BE2C (cell line): ENCODE measurements at regions not wholly inside any gene's neighbourhood (a gene's known extent, or its start where the extent isn't known, plus 50 kb on each side); places are given as distances from the start of the nearest gene placed in this dataset.

ENCODE experiments used
- DNase-seq: peaks from one replicate; pipeline ENCODE4 v3.0.0-alpha.2; 2020
- H3K27me3 ChIP-seq: fragments of 250-450 bp; sonication (Bioruptor Pico); 2 replicates; pipeline ENCODE4 v1.5.1; 2020; ENCODE audit warnings: mild to moderate bottlenecking
- H3K36me3 ChIP-seq: fragments of 250-450 bp; sonication (Bioruptor Pico); 2 replicates; pipeline ENCODE4 v1.5.1; 2020; ENCODE audit warnings: mild to moderate bottlenecking
- H3K4me1 ChIP-seq: fragments of 250-450 bp; sonication (Bioruptor Pico); 2 replicates; pipeline ENCODE4 v1.5.1; 2020
- H3K4me3 ChIP-seq: 2 replicates; pipeline ENCODE4 v1.5.1; 2011; ENCODE audit warnings: low read depth, low read length
- H3K9me3 ChIP-seq: fragments of 250-450 bp; sonication (Bioruptor Pico); 2 replicates; pipeline ENCODE4 v1.5.1; 2020
- TF ChIP-seq, protein P1 (sequence below): IDR thresholded peaks from 2 replicates; pipeline ENCODE4 v1.5.1; 2012; ENCODE audit warnings: mild to moderate bottlenecking, low read depth, low read length

DNA sequence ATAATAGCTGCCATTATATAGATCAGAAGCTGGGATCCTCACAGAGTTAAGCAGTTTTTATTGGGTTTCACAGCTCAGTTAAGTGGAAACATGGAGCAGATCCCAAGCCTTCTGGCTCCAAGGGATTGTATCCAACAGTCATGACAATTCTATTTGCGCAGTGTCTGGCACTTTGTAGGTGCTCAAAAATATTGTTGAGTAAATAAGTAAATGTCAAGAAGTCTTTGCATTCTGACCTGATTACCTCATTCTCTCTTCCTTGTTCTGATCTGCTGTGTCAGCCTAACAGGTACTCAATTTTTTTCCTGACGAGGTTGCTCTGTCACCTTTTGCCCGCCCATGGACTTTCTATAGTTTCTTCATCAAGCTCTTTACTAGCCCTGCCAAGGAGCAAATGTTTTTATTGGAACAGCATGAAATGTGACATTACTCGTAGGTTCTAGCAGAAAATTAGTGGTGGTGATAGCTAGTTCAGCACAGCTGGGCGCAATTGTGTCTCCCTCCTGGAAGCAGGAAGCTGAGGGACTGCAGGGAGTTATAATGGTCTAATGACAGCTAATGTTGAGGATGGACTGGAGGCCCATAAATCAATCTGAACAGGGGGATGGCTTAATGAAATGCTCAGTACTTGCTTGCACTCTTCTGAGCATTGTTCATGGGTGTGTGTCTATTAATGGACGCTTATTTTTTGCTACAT, 680.2 kb downstream of the CCSER2 start:
- H3K27me3 ChIP-seq: no peaks in the 10 kb centered on the region; the same call in 1 of the 2 replicates
- no peaks in the 10 kb centered on the region for H3K36me3 ChIP-seq
- H3K4me3 ChIP-seq: no peak overlapping the region
- H3K4me1 ChIP-seq: no peaks in the 10 kb centered on the region
- TF ChIP-seq, protein P1, sequence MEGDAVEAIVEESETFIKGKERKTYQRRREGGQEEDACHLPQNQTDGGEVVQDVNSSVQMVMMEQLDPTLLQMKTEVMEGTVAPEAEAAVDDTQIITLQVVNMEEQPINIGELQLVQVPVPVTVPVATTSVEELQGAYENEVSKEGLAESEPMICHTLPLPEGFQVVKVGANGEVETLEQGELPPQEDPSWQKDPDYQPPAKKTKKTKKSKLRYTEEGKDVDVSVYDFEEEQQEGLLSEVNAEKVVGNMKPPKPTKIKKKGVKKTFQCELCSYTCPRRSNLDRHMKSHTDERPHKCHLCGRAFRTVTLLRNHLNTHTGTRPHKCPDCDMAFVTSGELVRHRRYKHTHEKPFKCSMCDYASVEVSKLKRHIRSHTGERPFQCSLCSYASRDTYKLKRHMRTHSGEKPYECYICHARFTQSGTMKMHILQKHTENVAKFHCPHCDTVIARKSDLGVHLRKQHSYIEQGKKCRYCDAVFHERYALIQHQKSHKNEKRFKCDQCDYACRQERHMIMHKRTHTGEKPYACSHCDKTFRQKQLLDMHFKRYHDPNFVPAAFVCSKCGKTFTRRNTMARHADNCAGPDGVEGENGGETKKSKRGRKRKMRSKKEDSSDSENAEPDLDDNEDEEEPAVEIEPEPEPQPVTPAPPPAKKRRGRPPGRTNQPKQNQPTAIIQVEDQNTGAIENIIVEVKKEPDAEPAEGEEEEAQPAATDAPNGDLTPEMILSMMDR: no peak
- no peaks in the 10 kb centered on the region for H3K9me3 ChIP-seq
- DNase-seq: no peak

DNA sequence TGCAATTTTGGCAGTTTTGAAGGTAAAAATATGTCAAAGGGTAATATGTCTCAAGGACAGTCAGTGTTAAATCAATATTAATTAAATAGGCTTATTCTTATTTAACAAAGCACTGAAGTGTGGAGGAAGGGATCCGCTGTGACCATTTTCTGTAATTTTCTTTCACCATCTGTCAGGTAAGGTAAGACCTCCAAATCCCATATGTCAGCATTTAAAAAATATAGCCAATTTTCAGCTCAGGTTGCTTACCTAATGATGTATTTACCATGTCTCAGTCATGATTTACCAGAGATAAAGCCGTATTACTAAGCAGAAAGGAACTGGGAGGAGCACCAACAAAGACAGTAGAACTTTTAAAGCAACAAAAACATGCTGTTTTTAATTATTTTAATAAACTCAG, 683.9 kb downstream of the CCSER2 start:
- no peak for DNase-seq
- H3K4me3 ChIP-seq: no peak overlapping the region
- H3K4me1 ChIP-seq: no peaks in the 10 kb centered on the region
- TF ChIP-seq, protein P1: no peak
- H3K36me3 ChIP-seq: no peaks in the 10 kb centered on the region
- H3K9me3 ChIP-seq: no peaks in the 10 kb centered on the region
- no peaks in the 10 kb centered on the region; the same call in 1 of the 2 replicates for H3K27me3 ChIP-seq

DNA sequence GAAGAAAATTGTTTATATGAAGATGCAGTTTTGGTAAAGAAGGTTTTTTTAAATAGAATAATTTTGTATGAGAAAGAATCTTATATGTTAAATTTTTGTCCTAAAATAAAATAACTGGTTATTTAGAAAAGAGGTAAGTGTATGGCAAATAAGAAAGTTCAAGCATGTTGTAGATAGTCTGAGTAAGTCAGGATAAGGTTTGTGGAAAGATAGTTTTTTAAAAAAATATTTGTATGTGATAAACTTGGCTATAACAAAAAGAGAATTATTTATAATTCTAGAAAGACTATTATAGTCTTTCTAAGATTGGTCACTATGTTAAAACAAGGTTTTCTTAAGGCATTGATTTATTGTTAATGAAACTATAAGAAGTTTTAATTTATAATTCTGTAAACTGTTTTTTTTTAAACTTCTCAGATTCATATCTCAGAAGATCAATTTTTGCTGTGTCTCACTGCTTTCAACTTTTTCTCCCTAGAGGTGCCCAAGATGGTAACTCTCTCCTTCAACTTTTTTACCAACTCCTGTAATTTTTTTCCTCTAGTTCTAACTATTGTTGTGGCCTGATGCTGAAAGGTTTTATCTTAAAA, 698.6 kb downstream of the CCSER2 start:
- H3K36me3 ChIP-seq: no peaks in the 10 kb centered on the region
- H3K9me3 ChIP-seq: no peaks in the 10 kb centered on the region
- no peak for DNase-seq
- no peak overlapping the region for H3K4me3 ChIP-seq
- no peaks in the 10 kb centered on the region for H3K4me1 ChIP-seq
- H3K27me3 ChIP-seq: no peaks in the 10 kb centered on the region
- TF ChIP-seq, protein P1: no peak

DNA sequence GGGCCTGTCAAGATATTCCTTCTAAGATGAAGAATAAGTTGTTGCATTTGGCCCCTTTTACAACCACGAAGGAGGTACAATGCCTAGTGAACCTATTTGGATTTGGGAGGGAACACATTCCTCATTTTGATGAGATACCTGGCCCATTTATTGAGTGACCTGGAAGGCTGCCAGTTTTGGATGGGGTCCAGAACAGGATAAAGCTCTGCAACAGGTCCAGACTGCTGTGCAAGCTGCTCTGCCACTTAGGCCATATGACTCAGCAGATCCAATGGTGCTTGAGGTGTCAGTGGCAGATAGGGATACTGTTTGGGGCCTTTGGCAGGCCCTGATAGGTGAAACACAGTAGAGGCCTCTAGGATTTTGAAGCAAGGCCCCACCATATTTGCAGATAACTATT, 704.6 kb downstream of the CCSER2 start:
- DNase-seq: no peak
- Histone ChIP-seq H3K4me3 (no peak overlapping the region), H3K4me1 (no peaks in the 10 kb centered on the region), H3K9me3 (no peaks in the 10 kb centered on the region), H3K27me3 (no peaks in the 10 kb centered on the region), H3K36me3 (no peaks in the 10 kb centered on the region)
- TF ChIP-seq, protein P1: no peak

DNA sequence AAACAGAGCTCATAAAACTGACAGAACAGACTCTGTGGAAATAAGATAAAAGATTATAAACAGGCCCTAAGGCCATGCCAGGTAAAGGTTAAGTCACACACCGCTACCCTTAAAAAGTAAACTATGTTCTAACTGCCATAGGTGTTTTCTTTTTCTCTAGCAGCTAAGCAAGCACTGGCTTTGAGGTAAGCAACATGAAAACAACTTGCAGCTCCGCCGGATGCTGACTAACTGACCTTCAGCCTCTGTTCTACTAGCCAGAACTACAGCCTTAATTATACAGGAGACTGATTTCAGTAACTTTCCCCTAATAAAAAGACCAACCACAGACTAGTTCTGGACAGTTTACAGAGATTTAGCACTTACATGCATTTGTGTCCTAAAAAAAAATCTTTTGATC, 708.3 kb downstream of the CCSER2 start:
- no peak for DNase-seq
- Histone ChIP-seq H3K4me3 (no peak overlapping the region), H3K36me3 (no peaks in the 10 kb centered on the region), H3K9me3 (no peaks in the 10 kb centered on the region), H3K27me3 (no peaks in the 10 kb centered on the region), H3K4me1 (no peaks in the 10 kb centered on the region)
- TF ChIP-seq, protein P1: no peak

DNA sequence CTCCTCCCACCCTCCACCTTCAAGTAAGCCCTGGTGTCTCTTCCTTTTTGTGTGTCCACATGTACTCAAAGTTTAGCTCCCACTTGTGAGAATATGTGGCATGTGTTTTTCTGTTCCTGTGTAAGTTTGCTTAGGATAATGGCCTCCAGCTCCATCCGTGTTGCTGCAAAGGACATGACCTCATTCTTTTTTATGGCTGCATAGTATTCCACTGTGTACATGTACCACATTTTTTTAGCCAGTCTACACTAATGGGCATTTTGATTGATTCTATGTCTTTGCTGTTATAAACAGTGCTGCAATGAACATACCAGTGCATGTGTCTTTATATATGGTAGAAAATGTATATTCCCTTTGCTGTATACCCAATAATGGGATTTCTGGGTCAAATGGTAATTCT, 710.9 kb downstream of the CCSER2 start:
- Histone ChIP-seq H3K9me3 (no peaks in the 10 kb centered on the region), H3K4me3 (no peak overlapping the region), H3K4me1 (no peaks in the 10 kb centered on the region), H3K36me3 (no peaks in the 10 kb centered on the region), H3K27me3 (no peaks in the 10 kb centered on the region)
- TF ChIP-seq, protein P1: no peak
- DNase-seq: no peak
